Hematopoietic multipotent progenitor cell treated with erythropoietin and hydrocortisone succinate and interleukin-3 and kit ligand, for 15 days (in vitro differentiated cells): ENCODE measurements at regions not wholly inside any gene's neighbourhood (a gene's known extent, or its start where the extent isn't known, plus 50 kb on each side); places are given as distances from the start of the nearest gene placed in this dataset.

ENCODE experiments used
- DNase-seq: peaks from one replicate; pipeline ENCODE4 v3.0.0-alpha.2; 2015; ENCODE audit warnings: low spot score

DNA sequence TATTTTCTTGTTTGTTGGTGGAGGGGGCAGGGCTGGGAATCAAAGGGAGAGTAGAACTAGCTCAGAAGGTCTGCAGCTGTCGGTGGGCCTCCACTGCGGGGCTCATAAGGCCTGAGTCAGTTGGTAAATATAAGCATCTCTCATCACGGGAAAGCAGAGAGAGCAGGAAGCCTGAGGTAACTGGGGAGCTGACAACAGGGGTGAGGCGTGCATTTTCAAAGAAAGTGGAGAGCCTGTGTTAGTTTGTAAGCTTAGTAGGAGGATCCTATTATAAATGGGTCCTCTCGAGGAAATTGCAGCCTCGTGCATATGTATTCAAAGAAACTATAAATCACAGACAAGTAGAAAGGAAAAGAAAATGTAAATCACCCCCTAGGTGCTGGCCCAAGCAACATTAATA, 221.0 kb upstream of the CDH13 start:
- no peak for DNase-seq

DNA sequence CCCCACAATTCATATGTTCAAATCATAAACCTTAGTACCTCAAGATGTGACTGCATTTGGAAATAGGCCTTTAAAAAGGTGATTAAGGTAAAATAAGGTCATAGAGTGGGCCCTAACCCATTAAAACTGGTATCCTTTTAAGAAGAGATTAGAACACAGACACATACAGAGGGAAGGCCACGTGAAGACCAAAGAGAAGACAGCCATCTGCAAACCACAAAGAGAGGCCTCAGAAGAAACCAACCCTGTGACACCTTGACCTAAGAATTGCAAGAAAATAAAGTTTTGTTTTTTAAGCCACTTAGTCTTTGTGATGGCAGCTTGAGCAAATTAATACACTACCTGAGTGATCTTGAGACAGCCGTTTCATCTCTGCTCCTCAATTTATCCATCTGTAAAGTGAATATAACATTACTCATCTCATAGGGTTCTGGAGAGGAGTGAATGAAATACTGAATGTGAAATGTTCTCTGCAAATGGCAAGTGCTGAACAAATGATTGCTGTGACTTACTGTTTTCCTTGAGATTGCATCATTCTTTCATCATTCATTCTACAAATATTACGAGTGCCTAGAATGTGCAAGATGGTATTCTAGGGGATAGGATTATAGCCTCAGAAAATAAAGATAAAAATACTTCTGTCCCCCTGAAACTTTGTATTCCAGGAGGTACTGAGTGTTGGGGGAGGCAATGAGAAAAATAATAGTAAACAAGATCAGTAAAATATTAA, 222.0 kb upstream of the CDH13 start:
- no peak for DNase-seq

DNA sequence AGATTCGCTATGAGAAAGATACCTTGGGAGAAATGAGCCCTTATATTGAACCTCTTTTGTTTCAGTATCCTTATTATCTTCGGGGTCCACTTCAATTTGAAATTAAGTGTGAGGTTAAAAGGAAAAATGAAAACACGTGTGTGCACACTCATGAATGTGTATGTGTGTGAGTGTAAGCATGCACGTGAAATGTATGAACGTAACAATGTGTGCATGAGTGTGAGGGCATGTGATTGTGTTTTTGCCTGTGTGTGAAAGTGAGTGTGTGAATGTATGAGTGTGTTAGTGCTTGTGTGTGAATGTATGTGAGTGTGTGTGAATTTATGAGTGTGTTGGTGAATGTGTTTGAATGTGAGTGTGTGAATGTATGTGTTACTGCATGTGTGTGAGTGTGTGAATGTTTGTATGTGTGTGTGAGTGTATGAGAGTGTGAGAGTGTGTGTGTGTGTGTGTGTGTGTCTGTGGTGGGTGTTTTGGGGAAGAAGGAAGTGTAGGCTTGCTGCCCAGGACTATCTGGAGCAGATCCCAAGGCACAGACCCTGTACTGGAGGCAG, 224.0 kb upstream of the CDH13 start:
- DNase-seq, result no peak

- DNase-seq, result no peak
Measured at GRCh38 chr16:82400046-82400445, 226.7 kb upstream of the CDH13 start.

DNA sequence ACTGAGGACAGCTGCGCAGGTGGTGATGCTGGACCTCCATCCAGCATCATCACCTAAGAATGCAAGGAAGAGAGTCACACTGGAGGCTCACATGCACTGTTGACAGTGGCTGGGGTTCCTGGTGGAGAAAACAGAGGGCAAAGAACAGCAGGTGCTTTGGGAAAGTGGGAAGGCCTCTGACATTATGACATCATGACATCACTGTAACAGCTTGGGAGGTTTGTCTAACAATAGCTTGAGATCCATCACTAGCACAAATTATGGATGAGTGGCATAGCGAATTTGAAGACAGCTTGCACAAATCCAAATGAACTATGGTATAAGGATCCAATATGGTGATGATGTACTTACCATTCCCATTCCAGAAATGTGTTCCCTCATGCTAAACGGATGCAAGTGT, 226.5 kb upstream of the MPHOSPH6 start:
- no peak for DNase-seq

- no peak for DNase-seq
Measured at GRCh38 chr16:82395212-82395611, 225.2 kb upstream of the MPHOSPH6 start.

- DNase-seq, result no peak
Measured at GRCh38 chr16:82391690-82392089, 221.7 kb upstream of the MPHOSPH6 start.

DNA sequence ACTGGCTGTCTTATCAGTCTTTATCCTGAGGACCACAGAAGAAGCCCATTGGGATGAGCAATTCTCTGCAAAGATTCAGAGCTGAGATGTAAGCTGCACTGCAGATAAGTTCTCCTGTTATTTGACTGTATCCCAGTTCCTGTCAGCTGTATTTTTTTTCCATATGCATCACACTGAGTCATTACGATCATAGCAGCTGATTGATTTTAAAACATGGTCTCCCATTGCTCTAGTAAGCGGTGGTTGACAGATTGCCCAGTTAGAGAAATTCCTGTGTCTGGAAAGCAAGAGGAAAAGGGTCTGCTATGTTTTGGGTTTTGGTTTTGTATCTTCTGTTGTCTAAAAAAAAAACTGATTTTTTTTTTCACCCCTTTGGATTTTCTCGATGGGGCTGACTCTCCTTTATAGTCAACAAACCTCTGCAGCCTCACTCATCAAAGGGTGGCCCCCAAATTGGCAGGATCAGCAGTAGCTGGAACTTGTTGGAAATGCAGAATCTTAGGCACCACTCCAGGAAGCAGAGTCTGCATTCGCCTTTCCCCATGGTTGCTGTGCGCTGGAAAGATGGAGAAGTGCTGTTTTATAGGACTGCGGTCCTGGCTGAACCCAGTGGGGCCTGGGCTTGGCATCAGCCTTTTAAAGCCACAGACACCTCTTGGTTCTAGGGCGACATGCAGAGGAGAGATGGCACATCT, 220.1 kb upstream of the MPHOSPH6 start:
- no peak for DNase-seq

GRCh38 chr16:82386761-82387160, 216.7 kb upstream of the MPHOSPH6 start:
- no peak for DNase-seq

GRCh38 chr16:82384949-82385348, 214.9 kb upstream of the MPHOSPH6 start:
- no peak for DNase-seq

DNA sequence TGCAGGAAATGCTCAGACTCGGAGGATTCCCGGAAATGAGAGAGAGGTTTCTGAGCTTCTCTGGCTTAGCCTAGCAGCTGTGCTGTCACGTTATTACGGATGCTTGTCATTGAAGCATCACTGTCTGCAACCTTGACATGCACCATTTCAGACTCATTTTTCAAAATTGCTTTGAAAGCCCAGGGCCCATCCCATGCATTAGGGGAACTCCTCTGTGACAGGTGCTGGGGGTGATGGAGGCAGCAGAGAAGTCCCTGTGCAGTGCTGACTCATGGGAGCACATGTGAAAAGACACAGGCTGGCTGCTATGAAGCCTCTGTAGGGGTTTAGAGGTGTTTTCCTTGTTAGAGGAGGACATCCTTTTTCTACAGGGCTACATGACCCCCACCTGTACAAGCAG, 214.0 kb upstream of the MPHOSPH6 start:
- no peak for DNase-seq

- no peak for DNase-seq
Measured at GRCh38 chr16:82382521-82382920, 212.5 kb upstream of the MPHOSPH6 start.

DNA sequence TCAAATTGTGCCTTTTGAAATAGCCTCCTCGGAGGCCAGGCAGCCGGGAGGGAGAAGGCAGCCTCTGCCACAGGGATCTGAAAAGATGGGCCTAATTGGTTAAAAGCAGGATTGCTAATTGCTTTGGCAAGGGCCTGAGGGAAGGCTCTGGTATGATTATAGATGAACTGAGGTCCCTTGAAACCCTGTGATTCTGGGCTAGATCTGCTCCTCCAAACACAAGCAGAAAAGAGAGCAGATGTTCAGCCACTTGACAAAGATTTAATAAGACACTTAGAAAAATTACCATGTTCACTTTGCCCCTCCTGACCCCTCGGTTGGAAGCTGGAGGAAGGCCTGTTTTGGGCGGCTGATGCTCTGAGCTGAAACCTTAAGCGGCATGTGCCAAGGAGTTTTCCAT, 209.5 kb upstream of the MPHOSPH6 start:
- DNase-seq, result no peak

DNA sequence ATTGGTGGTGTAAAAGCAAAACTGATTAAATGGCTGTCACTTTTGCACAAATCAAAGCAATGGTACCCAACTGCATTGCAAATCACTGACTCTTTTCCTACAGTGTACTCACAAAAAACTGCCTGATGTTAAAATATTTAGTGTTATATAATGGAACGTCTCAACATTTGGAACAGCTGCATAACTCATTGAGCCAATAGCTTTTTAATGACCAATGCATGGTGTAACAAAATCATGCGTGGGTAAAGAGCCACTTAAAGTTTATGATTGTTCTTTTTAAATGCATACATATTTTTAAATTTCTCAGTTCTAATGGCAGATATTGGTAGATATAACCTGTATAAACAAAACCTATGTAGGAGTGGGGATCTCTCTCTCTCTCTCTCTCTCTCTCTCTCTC, 204.0 kb upstream of the MPHOSPH6 start:
- DNase-seq, result no peak

DNA sequence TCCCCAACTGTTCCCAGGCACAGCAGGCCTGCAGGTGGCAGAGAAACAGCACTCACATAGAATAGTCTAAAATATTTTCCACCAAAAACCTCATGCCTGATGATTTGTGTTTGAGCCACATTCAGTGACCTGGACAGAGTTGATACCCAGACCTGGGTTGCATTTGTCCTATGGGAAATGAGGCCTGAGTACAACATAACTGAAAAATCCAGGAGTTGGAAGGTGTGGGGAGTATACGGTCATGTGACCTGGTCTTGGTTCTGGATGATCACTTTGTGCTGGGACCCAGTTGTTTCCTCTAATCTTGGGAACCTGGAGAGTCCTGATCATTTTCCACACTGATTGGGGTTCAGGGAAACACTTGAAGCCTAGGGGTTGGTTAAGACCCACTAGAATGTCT, 200.3 kb upstream of the MPHOSPH6 start:
- no peak for DNase-seq

- no peak for DNase-seq
Measured at GRCh38 chr16:82368041-82368440, 198.0 kb upstream of the MPHOSPH6 start.

DNA sequence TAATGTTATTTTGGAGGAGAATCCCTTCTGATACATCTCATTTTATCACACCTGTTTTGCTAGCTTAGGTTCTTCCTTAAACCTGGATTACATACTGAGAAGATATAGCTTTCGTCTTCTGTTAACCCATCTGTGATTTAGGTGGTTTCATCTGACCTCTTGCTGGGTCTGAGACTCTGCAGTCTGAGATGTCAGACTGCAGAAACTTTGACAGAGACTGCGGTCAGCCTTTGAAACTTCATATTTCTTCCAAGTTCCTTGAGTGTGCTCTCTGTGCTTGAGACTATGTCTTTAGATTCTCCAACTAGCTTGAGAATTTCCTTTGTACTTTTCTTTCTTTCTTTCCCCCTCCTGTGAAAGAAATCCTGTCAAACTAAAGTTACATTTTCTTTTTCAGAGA, 196.4 kb upstream of the MPHOSPH6 start:
- no peak for DNase-seq

DNA sequence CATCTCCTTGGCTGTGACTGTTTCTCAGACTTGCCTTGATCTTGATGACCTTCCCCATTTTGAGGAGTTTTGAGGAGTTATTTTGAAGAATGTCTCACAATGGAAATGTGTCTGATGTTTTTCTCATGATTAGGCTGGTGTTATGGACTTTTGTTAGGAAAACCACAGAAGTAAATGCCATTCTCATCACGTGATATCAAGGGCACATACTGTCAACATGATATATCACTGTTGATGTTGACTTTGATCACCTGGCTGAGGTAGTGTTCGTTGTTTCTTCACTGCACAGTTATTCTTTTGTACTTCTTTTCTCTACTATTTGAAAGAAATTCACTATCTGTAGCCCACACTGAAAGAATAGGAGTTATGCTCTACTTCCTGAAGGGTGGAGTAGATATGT, 194.7 kb upstream of the MPHOSPH6 start:
- no peak for DNase-seq

DNA sequence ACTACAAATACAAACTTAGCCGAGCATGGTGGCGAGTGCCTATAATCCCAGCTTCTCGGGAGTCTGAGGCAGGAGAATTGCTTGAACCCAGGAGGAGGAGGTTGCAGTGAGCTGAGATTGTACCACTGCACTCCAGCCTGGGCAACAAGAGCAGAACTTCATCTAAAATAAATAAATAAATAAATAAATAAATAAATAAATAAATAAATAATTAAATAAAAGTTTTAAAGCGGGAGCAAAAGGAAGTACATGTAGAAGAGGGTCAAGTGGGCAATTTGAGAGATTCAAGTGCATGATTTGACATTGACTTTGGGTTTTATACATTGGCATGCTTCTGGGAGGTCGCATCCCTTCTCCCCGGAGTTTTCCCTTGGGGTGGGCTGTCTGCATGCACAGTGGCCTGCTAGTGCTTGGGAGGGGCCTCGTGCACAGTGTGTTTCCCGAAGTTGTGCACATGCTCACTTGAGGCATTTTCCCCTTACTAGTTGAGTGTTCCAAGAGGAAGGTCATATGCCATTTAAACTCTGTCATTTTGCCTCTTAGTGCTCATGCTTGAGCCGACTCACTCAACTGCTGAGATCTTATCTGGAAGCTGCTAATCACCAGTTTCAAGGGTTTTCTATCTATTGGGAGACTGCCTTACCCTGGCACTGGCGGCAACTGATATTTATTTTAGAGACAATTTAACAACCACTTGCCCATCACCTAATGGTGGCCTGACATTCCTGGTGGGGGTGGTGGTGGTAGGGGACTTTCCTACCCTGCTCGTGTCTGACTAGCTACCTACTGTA, 193.2 kb upstream of the MPHOSPH6 start:
- no peak for DNase-seq

DNA sequence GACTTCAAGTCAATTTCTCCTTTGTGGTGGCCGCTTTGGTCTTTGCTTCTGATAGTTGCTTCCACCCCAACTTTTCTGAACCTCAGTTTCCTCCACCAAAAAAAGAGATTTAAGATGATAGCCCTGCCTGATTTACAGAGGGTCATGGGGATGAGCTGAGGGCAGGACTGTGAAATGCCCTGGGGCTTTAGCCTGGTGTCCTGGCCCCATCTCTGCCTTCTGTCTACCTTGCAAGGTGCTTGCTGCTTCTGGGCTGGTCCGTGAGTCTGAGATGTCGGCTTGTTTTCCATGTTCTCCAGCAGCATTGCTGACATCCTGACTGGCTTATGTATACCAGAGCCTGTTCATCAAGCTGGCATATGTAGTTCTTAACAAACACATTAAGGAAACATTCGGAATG, 191.9 kb upstream of the MPHOSPH6 start:
- DNase-seq, result no peak

GRCh38 chr16:82360024-82360783, 190.2 kb upstream of the MPHOSPH6 start:
- no peak for DNase-seq

DNA sequence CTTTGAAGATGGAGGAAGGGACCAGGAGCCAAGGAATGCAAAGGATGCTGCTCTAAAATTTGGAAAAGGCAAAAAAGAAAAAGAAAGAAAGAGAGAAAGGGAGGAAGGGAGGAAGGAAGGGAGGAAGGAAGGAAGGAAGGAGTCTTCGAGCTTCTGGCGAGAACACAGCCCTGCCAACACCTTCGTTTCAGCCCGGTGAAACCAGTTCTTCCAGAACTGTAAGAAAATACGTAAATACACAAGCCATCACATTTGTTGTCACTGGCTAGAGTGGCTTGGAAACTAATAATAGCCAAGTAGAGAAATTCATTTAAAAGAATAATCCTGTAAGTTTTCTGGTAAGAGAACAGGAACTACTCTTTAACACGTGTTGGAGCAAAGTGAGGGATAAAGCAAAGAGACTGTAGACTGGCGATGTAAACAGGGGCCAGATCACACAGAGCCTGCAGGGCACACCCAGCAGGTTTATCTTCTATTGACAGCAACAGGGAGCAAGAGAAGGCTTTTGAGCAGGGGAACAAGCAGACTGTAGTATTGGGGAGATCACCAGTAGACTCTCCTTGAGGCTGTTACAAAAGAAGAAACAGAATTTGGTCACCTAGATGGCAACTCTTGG, 188.7 kb upstream of the MPHOSPH6 start:
- no peak for DNase-seq
